ENCODE measurements at regions not wholly inside any gene's neighbourhood (a gene's known extent, or its start where the extent isn't known, plus 50 kb on each side); places are given as distances from the start of the nearest gene placed in this dataset.
"Not testable (repeated sequence)": the region's sequence is repeated elsewhere in the genome, so short reads cannot be mapped to it uniquely, and the experiment has no call there.

DNA sequence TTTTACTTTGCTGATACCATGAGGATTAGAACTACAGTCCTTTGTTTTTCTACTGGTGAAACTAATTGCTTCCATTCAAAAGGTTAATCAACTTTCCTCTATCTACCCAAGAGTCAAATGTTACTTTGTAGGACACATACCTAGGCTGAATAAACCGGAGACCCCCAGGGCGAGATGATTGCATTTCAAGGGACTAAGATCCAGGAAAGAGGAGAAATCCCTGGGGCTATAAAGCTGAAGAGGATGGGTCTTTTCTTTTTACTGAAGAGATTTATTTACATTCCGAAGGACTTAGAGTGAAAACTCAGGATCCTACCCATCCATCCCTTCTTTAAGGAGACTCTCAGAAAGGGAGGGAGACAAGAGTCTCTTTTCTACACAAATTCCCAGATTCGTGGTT, 331.9 kb downstream of the CDH19 start:
- DNase-seq = no peak

GRCh38 chr18:66264130-66264529, 339.8 kb downstream of the CDH19 start:
- DNase-seq = no peak

DNA sequence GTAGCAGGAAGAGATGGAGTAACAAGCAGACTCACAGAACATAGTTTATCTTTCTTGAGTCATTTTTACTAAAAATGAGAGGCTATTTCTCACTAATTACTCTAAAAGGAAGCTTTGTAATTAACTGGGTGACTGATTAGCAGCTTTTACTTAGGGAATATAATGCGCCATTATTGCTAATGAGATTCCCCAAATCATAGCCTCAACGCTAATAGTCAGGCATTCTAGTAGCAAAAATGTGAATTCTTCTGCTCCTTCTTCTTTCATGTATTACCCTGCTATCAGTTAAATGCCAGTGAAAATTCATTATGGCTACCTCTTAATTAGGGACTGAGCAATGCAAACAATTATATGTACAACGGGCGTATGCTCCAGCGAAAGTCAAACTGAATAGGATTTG, 349.8 kb downstream of the CDH19 start:
- DNase-seq = no peak

DNA sequence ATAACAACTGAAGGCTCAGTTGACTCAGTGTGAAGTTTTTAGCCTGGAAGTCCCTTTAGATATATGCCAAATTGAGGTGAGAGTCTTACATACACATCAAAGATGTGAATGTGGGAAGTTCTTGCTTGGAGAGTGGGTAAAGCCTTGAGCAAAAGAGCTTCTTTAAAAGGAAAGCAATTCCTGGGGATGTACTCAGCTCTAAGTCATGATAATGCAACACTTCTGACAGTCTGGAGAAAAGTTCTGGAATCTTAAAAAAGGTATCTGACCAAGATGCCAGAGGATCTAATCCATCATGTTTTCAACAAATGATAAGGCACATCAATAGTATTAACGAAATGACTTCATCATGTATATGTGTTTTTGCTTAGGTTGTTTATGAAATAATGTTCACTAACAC, 351.2 kb downstream of the CDH19 start:
- DNase-seq = no peak

DNA sequence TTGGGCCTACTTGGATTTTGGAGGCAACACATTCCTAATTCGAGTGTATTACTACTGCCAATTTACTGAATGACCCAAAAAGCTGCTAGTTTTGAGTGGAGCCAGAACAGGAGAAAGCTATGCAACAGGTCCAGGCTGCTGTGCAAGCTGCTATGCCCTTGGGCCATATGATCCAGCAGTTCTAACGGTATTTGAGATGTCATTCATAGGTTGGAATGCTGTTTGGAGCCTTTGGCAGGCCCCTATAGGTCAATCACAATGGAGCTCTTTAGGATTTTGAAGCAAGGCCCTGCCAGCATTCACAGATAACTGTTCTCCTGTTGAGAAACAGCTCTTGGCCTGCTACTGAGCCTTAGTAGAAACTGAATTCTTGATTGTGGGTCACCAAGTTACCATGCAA, 368.7 kb downstream of the CDH19 start:
- DNase-seq = no peak

- no peak for DNase-seq
Observed at GRCh38 chr18:66226782-66227181, 377.1 kb downstream of the CDH19 start.

GRCh38 chr18:66223317-66223716, 380.6 kb downstream of the CDH19 start:
- DNase-seq = not testable (repeated sequence)

GRCh38 chr18:66222174-66222573, 381.7 kb downstream of the CDH19 start:
- DNase-seq = no peak

DNA sequence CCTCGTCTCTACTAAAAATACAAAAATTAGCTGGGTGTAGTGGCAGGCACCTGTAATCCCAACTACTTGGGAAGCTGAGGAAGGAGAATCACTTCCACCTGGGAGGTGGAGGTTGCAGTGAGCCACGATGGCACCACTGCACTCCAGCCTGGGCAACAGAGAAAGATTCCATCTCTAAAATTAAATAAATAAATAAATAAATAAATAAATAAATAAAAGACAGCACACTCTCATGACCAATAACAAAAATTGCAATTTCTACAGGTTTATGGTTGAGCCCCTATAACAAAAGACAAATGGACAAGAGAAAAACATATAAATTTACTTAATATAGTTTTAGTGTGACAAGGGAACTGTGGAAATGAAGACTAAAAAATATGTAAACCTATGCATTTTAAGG, 384.1 kb downstream of the CDH19 start:
- no peak for DNase-seq

DNA sequence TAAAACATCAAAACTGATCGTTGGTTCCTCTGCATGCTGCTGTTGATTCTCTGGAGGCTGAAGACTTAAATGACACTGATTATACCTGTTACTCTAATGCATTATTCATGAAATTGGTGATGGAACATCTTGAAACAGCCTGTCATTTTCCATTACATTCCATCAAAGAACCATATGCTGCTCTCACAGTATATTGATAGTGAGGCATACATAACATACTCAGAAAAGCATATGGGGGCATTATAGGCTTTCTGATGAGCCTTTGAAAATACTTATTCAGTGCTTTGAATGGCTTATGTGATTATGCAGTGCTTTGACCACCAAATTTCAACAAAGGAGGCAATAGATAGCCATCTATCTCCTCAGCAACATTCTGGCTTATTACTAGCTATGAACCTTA, 392.1 kb downstream of the CDH19 start:
- DNase-seq = no peak

DNA sequence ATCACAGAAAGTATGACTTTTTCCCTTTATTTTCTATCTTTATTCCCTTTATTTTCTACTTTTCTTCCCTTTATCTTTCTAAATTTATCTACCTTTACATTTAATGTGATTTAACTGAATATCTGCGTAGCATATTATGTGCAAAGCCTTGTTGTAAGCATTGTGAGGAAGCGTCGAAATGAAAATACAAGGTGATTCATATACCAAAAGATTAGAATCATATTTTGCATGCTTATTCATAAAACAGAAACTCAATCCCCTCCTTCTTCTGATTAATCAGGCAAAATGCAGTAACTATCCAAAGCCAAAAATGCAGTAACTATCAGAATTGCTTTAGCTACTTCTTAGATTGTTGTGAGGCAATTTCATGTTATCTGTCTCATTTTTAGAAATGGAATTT, 393.0 kb downstream of the CDH19 start:
- no peak for DNase-seq

DNA sequence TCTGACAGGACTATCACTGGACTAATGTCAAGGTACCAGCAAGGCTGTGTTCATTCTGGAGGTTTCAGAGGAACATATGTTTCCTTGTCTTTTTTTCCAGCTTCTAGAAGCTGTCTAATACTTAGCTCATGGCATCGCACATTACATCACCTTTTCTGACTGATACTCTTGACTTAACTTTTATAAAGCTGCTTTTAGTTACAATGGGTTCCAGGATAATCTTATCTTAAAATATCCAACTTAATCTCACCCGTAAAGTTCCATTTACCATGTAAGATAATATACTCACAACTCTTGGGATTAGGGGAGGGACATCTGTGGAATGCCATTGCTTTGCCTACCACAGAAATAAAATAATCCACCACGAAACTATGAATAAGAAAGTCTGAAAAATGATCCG, 394.2 kb downstream of the CDH19 start:
- no peak for DNase-seq

DNA sequence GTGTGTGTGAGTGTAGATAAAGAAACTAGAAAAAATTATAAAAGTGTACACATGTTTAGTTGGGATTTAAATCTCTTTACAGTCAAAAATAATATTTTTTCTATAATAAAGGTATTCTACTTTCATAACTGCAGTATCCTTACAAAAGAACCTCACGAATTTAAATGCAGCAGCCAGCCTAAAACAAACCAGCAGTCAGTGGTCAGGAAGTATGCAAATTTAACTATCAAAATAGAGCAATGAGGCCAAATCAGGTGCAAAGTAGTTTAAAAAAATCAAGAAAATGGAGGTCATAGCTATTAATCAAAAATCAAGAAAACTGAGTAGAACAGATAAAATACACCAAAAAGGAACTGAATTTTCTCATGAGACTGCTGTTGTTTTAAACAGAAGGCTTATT, 407.1 kb downstream of the CDH19 start:
- no peak for DNase-seq

DNA sequence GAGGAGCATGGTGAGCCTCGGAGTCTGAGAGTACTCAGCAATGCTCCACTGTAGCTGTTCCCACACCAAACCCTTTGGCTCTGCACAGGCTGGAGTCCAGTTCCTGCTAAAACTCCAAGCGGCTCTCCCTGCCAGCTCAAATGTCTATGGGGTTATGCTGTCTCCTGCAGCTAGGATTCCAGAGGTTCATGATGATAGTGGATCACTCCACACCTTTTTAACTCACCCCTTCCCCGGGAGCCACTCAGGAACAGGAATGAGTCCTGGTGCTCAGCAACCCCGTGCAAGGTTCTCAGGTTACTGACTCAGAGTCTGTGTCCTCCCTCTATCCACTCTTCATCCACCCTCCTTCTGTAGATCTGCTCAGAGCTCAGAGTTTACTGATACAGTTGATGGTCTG, 410.0 kb downstream of the CDH19 start:
- no peak for DNase-seq

GRCh38 chr18:66193394-66193793, 410.5 kb downstream of the CDH19 start:
- no peak for DNase-seq

GRCh38 chr18:66168685-66169235, 417.9 kb downstream of the CDH7 start:
- DNase-seq = peak; percentile 8

GRCh38 chr18:66167829-66168684, 417.2 kb downstream of the CDH7 start:
- no peak for DNase-seq

- DNase-seq = no peak
Observed at GRCh38 chr18:66160007-66160406, 409.2 kb downstream of the CDH7 start.

DNA sequence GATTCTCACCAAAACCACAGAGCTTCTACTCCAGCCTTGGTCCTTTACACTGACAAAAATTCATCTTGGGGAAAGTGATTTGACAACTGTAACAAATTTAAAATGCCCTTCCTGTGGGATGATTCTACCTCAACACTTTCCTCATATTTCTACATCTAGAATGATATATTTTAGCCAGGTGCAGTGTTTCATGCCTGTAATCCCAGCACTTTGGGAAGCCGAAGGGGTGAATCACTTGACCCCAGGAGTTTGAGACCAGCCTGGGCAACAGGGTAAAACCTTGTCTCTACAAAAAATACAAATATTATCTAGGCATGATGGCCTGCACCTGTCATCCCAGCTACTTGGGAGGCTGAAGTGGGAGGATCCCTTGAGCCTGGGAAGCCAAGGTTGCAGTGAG, 408.6 kb downstream of the CDH7 start:
- no peak for DNase-seq

DNA sequence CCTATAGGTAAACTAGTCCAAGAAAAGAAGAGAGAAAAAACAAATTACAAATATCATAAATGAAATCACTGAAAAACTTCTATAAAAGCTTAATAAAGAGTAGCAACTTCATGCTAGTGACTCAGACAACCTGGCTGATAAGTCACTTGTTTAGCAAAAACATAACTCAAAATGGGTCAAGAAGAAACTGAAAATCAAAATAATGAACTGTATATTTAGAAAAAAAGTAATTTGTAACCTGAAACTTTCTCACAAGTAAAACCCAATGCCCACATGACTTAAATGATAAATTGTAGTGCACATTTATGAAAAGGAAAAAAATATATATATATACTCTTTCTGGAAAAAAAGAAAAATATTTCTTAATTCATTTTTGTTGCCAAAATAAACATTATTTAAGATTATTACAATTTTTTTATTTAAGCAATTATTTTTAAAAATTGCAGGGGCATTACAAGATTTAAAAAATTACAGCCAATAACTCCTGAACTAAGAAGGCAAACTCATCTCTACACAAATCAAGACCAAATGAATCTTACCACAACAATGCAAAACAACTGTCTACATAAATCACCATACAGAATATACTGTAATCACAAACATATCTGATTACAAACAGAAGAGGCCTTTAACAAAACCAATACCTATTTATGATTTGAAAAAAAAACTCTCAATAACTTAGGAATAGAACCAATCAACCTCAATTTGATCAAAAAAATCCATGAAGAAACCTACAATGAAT, 406.3 kb downstream of the CDH7 start:
- no peak for DNase-seq

- no peak for DNase-seq
Observed at GRCh38 chr18:66150650-66151049, 399.8 kb downstream of the CDH7 start.

DNA sequence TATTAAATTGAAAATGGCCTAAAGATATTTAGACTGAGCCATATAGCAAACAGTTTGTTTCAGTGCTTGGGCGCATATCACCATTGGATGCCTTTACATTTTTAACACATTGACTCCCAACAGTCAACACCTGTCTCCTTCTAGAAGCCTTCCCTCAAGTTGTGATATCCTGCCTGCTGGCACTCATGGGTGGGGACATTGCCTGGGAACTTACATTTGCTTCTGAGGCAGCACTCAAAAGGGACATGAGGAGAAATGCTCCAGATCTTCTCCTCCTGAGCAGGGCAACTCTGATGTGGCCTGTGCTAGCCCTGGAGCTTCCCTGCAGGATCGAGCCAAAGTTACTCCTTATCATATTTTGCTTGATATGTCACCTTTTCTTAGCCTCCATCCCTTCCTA, 392.2 kb downstream of the CDH7 start:
- DNase-seq = no peak

- no peak for DNase-seq
Observed at GRCh38 chr18:66141716-66142115, 390.9 kb downstream of the CDH7 start.

GRCh38 chr18:66138642-66139041, 387.8 kb downstream of the CDH7 start:
- DNase-seq = no peak

All from DMS 273 treated with DMSO at 0.1 percent for 48 hours (cell line).